ENCODE measurements at regions not wholly inside any gene's neighbourhood (a gene's known extent, or its start where the extent isn't known, plus 50 kb on each side); places are given as distances from the start of the nearest gene placed in this dataset.

DNA sequence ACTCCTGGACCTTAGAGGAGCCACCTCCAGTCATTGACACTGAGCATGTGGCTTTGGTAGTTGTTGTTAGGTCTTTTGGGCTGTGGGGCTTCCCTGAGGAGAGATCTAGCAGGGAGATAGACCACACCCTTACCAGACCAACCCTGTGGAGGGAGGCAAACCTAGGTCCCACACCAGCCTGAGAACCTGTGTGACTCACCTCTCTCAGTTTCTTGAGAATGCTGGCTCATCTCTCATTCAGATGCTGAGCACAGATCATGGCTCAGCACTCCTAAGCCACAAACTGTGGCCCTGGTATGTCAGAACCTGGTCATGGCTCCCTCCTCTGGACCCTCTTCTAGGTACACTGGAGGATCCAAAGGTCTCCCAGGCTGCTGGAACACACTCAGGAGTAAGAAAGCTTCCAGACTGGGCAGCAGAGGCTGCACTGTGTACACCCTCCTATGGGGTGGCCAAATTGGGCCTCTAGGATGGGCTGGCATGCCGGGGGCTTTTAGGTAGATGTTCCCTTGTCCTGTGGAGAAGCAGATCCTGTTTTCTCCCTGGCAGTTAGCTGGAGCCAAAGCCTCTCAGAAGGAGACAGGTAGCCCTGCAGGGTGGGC is 1294.5 kb downstream of the KHDRBS2 start:
- no peak overlapping the region for H4K91ac ChIP-seq (ENCODE audit: insufficient read length, low read depth, low read length)
- no CpG with 5 or more reads among the region's 1 CpG for WGBS (ENCODE audit: extremely low coverage, insufficient read length, low lambda C conversion rate)
- H3K4me2 ChIP-seq (ENCODE audit: insufficient read depth, insufficient read length, low read length): no peak overlapping the region
- H3K36me3 Mint-ChIP-seq (ENCODE audit: insufficient read depth in 1 of 3, low read depth in 3 of 3): peaks cover 8 to 23% (median 9%) of the 10 kb centered on the region in 3 experiments; a peak in 6 of 7 replicates
- DNase-seq: no peak
- H3K23ac ChIP-seq (ENCODE audit: insufficient read length, low read depth, low read length): no peak overlapping the region
- H3K56ac ChIP-seq (ENCODE audit: insufficient read length, low read depth, low read length): no peak overlapping the region
- no peaks in the 10 kb centered on the region for H3K79me1 ChIP-seq (ENCODE audit: insufficient read depth, low read depth, low read length, poor library complexity, severe bottlenecking)
- no peak overlapping the region for H2AFZ ChIP-seq (ENCODE audit: low read length)
- TF ChIP-seq, protein P1, sequence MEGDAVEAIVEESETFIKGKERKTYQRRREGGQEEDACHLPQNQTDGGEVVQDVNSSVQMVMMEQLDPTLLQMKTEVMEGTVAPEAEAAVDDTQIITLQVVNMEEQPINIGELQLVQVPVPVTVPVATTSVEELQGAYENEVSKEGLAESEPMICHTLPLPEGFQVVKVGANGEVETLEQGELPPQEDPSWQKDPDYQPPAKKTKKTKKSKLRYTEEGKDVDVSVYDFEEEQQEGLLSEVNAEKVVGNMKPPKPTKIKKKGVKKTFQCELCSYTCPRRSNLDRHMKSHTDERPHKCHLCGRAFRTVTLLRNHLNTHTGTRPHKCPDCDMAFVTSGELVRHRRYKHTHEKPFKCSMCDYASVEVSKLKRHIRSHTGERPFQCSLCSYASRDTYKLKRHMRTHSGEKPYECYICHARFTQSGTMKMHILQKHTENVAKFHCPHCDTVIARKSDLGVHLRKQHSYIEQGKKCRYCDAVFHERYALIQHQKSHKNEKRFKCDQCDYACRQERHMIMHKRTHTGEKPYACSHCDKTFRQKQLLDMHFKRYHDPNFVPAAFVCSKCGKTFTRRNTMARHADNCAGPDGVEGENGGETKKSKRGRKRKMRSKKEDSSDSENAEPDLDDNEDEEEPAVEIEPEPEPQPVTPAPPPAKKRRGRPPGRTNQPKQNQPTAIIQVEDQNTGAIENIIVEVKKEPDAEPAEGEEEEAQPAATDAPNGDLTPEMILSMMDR (conservative IDR thresholded peaks at IDR 0.05): no peak
- no peaks in the 10 kb centered on the region for H3K4me1 ChIP-seq (ENCODE audit: insufficient read depth, low read length)
- H3K27ac Mint-ChIP-seq: no peak overlapping the region
- H2BK5ac ChIP-seq (ENCODE audit: insufficient read length, low read length): no peak overlapping the region
- H2BK20ac ChIP-seq (ENCODE audit: low read depth, low read length, poor library complexity, severe bottlenecking): no peak overlapping the region
- H4K8ac ChIP-seq (replicated peaks; ENCODE audit: insufficient read length, low read depth, low read length): no peak overlapping the region
- H3K27me3 ChIP-seq (ENCODE audit: insufficient read depth, low read length): no peaks in the 10 kb centered on the region
- no peaks in the 10 kb centered on the region for H3K4me1 Mint-ChIP-seq
- peaks cover 26 to 32% of the 10 kb centered on the region in 2 experiments for H3K9me3 Mint-ChIP-seq
- no peak overlapping the region for H2AK5ac ChIP-seq (ENCODE audit: insufficient read length, low read length)
- H3K4ac ChIP-seq (ENCODE audit: low read depth, low read length): no peak overlapping the region
- H3K4me3 Mint-ChIP-seq: no peak overlapping the region
- H3K18ac ChIP-seq (ENCODE audit: insufficient read length, low read depth, low read length): no peak overlapping the region
- no peak overlapping the region for H3K14ac ChIP-seq (ENCODE audit: insufficient read depth, low read length)
- no peak overlapping the region for H3K27ac ChIP-seq (ENCODE audit: insufficient read length, low read depth, low read length)
- peaks cover 2% of the 10 kb centered on the region for H3K9me3 ChIP-seq (ENCODE audit: control insufficient read depth, low read depth, low read length)
- no peak overlapping the region for H3K9ac ChIP-seq (ENCODE audit: extremely low read depth, insufficient read length, low read length)
- peaks cover 2% of the 10 kb centered on the region; the same call in 1 of the 2 replicates for H3K27me3 Mint-ChIP-seq (ENCODE audit: low read depth)
- no peaks in the 10 kb centered on the region for H4K20me1 ChIP-seq (ENCODE audit: control insufficient read depth, insufficient read depth, insufficient read length)
- H2BK15ac ChIP-seq (ENCODE audit: low read depth, low read length): no peak overlapping the region
- H3K23me2 ChIP-seq (ENCODE audit: insufficient read length, low read depth, low read length, poor library complexity, severe bottlenecking): no peaks in the 10 kb centered on the region
- no peak overlapping the region for H2BK120ac ChIP-seq (ENCODE audit: low read depth, low read length, poor library complexity, severe bottlenecking)
- no peak overlapping the region for H2BK12ac ChIP-seq (ENCODE audit: insufficient read length, low read depth, low read length)
- H4K5ac ChIP-seq (ENCODE audit: insufficient read length, low read depth, low read length): no peak overlapping the region
- H3T11ph ChIP-seq (ENCODE audit: low read length): no peak overlapping the region
- no peaks in the 10 kb centered on the region for H3K79me2 ChIP-seq (ENCODE audit: insufficient read depth, low read length)
